ENCODE measurements at regions not wholly inside any gene's neighbourhood (a gene's known extent, or its start where the extent isn't known, plus 50 kb on each side); places are given as distances from the start of the nearest gene placed in this dataset.

DNA sequence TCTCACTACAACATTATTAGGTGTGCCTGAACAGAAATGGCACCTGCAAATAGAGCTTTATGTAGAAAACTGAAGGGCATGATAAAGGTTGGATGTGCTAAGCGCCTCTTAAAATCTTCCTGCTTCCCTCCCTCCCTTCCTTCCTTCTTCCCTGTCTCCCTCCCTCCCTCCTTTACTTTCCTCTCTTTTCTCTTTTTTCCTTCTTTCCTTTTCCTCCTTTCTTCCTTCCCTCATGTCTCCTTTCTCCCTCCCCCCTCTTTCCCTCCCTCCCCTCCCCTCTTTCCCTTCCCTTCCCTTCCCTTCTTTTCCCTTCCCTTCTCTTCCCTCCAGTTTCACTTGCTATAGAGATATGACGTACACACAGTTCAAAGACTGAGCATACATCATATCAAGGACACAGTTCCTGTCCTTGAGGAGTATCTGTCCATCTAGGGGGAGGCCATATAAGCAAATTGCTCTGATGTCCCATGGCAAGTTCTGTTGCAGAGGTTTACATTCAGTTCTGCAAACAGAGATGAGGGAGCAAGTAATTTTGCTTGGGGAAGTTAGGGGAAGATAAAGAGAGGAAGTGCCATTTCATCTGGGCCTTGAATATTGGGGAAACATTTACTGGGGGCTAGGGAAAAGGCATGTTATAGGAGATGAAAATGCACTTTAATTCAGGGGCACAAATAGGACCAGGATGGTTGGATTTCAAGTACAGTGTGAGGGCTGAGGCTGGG, 79.0 kb upstream of the EEF1E1 start:
- TF ChIP-seq, protein P1, sequence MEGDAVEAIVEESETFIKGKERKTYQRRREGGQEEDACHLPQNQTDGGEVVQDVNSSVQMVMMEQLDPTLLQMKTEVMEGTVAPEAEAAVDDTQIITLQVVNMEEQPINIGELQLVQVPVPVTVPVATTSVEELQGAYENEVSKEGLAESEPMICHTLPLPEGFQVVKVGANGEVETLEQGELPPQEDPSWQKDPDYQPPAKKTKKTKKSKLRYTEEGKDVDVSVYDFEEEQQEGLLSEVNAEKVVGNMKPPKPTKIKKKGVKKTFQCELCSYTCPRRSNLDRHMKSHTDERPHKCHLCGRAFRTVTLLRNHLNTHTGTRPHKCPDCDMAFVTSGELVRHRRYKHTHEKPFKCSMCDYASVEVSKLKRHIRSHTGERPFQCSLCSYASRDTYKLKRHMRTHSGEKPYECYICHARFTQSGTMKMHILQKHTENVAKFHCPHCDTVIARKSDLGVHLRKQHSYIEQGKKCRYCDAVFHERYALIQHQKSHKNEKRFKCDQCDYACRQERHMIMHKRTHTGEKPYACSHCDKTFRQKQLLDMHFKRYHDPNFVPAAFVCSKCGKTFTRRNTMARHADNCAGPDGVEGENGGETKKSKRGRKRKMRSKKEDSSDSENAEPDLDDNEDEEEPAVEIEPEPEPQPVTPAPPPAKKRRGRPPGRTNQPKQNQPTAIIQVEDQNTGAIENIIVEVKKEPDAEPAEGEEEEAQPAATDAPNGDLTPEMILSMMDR (conservative IDR thresholded peaks at IDR 0.05), result no peak
- no peak for TF ChIP-seq EZH2 (IDR thresholded peaks at IDR 0.05; ENCODE audit: low read depth)
